SK-N-SH (cell line): ENCODE measurements at regions not wholly inside any gene's neighbourhood (a gene's known extent, or its start where the extent isn't known, plus 50 kb on each side); places are given as distances from the start of the nearest gene placed in this dataset.

Experiments used
- CTCF ChIA-PET: fragments of 300-600, 350-600 bp; formaldehyde crosslinking; extraction: SDS; loops from one replicate; lab custom pipeline; 2021; lab: Yijun Ruan, JAX
- POLR2A ChIA-PET: fragments of 350-600 bp; sonication (Branson Sonifier 250); formaldehyde crosslinking; extraction: SDS; loops from one replicate; lab custom pipeline; 2020; ENCODE audit warnings: antibody characterized with exemption, inconsistent platforms; lab: Yijun Ruan, JAX
- DNase-seq: peaks from one replicate; pipeline ENCODE4 v3.0.0; 2012
- H2AFZ ChIP-seq: fragments of 200-600 bp; sonication (generic); 2 replicates; pipeline ENCODE4 v1.8.1; 2016; ENCODE audit warnings: antibody characterized with exemption, mild to moderate bottlenecking, low read depth
- H3F3A ChIP-seq: fragments of 200-600 bp; sonication (generic); replicated peaks from 2 replicates; pipeline ENCODE3; 2016; ENCODE audit warnings: antibody characterized with exemption, mild to moderate bottlenecking; ENCODE audit not compliant: insufficient read depth
- H3K27ac ChIP-seq, 2 experiments: fragments of 200-500 bp in 1 of 2; fragments of 200-600 bp in 1 of 2; sonication (Bioruptor generic) in 1 of 2; sonication (generic), shearing (Covaris generic) in 1 of 2; 2 replicates each; pipeline versions ENCODE4 v1.5.1 to v1.6.1; 2014 to 2016; ENCODE audit warnings: low read depth in 2 of 2, inconsistent platforms in 1 of 2, low read length in 1 of 2, mild to moderate bottlenecking in 1 of 2, mixed read lengths in 1 of 2
- H3K27me3 ChIP-seq: fragments of 200-600 bp; sonication (generic), shearing (Covaris generic); 2 replicates; pipeline ENCODE4 v1.6.1; 2016; ENCODE audit warnings: mixed run types; ENCODE audit not compliant: insufficient read depth
- H3K36me3 ChIP-seq, 2 experiments: fragments of 200-500 bp in 1 of 2; fragments of 200-600 bp in 1 of 2; sonication (Bioruptor generic) in 1 of 2; sonication (generic) in 1 of 2; replicated peaks in 1 of 2; 2 replicates each; pipeline versions ENCODE3 to v1.5.1; 2014 to 2016; ENCODE audit warnings: low read length in 1 of 2, mild to moderate bottlenecking in 1 of 2; ENCODE audit not compliant: insufficient read depth in 2 of 2, control insufficient read depth in 1 of 2
- H3K4me1 ChIP-seq, 2 experiments: fragments of 200-500 bp in 1 of 2; fragments of 200-600 bp in 1 of 2; sonication (Bioruptor generic) in 1 of 2; sonication (generic), shearing (Covaris generic) in 1 of 2; 2 replicates each; pipeline versions ENCODE4 v1.5.1 to v1.6.1; 2014 to 2016; ENCODE audit warnings: low read depth in 1 of 2, low read length in 1 of 2, mixed run types in 1 of 2; ENCODE audit not compliant: insufficient read depth in 2 of 2, control insufficient read depth in 1 of 2
- H3K4me2 ChIP-seq: fragments of 200-600 bp; sonication (generic), shearing (Covaris generic); 2 replicates; pipeline ENCODE4 v1.6.1; 2017; ENCODE audit warnings: mixed run types
- H3K4me3 ChIP-seq, 2 experiments: fragments of 200-500 bp in 1 of 2; fragments of 200-600 bp in 1 of 2; sonication (Bioruptor generic) in 1 of 2; sonication (generic), shearing (Covaris generic) in 1 of 2; 2 replicates each; pipeline versions ENCODE4 v1.5.1 to v1.8.1; 2014 to 2016; ENCODE audit warnings: low read depth in 2 of 2, inconsistent platforms in 1 of 2, low read length in 1 of 2, mild to moderate bottlenecking in 1 of 2, mixed read lengths in 1 of 2, moderate library complexity in 1 of 2
- H3K79me2 ChIP-seq: fragments of 200-600 bp; sonication (generic); 2 replicates; pipeline ENCODE4 v1.8.1; 2017; ENCODE audit warnings: mild to moderate bottlenecking; ENCODE audit not compliant: insufficient read depth
- H3K9ac ChIP-seq: fragments of 200-600 bp; sonication (generic); 2 replicates; pipeline ENCODE4 v1.6.1; 2017; ENCODE audit warnings: mixed run types
- H3K9me2 ChIP-seq: fragments of 200-600 bp; sonication (generic); 2 replicates; pipeline ENCODE4 v1.6.1; 2017; ENCODE audit warnings: mixed run types
- H3K9me3 ChIP-seq: fragments of 200-600 bp; sonication (generic); 2 replicates; pipeline ENCODE4 v1.6.1; 2017; ENCODE audit warnings: mixed run types, mild to moderate bottlenecking, moderate library complexity
- H4K20me1 ChIP-seq: fragments of 200-600 bp; sonication (generic); 2 replicates; pipeline ENCODE4 v1.6.1; 2017; ENCODE audit warnings: mild to moderate bottlenecking, mixed run types; ENCODE audit not compliant: insufficient read depth
- CHD2 ChIP-seq: fragments of 150-350 bp; IDR thresholded peaks from 2 replicates; pipeline ENCODE4 v1.6.1; 2018; ENCODE audit warnings: low read length; ENCODE audit not compliant: partially characterized antibody
- ELF1 ChIP-seq: IDR thresholded peaks from 2 replicates; pipeline ENCODE4 v1.4.0; 2012
- EP300 ChIP-seq, 2 experiments: IDR thresholded peaks; 2 replicates each; pipeline versions ENCODE4 v1.4.0 to v1.6.1; 2012; ENCODE audit warnings: borderline replicate concordance in 1 of 2, low read depth in 1 of 2, low read length in 1 of 2
- EZH2phosphoT487 ChIP-seq: fragments of 200-600 bp; sonication (generic); IDR thresholded peaks from 2 replicates; pipeline ENCODE4 v1.6.1; 2017; ENCODE audit warnings: low read depth, mixed run types, mild to moderate bottlenecking, antibody characterized with exemption, moderate library complexity, borderline replicate concordance
- FOXM1 ChIP-seq: IDR thresholded peaks from 2 replicates; pipeline ENCODE4 v1.4.0; 2012; ENCODE audit warnings: low read depth, mild to moderate bottlenecking
- GABPA ChIP-seq: IDR thresholded peaks from 2 replicates; pipeline ENCODE4 v1.4.0; 2012; ENCODE audit warnings: low read depth, mild to moderate bottlenecking
- JUND ChIP-seq: IDR thresholded peaks from 2 replicates; pipeline ENCODE4 v1.4.0; 2012
- POLR2AphosphoS5 ChIP-seq: IDR thresholded peaks from 2 replicates; pipeline ENCODE4 v1.6.1; 2012; ENCODE audit warnings: low read depth, low read length
- RAD21 ChIP-seq: IDR thresholded peaks from 2 replicates; pipeline ENCODE4 v1.6.1; 2012; ENCODE audit warnings: mild to moderate bottlenecking, low read length
- RFX5 ChIP-seq: IDR thresholded peaks from 2 replicates; pipeline ENCODE4 v1.6.1; 2012; ENCODE audit warnings: mild to moderate bottlenecking, improper control_type of control experiment, low read length
- RXRA ChIP-seq: IDR thresholded peaks from 2 replicates; pipeline ENCODE4 v1.4.0; 2012; ENCODE audit warnings: low read depth, mild to moderate bottlenecking, borderline replicate concordance
- SIN3A ChIP-seq: IDR thresholded peaks from 2 replicates; pipeline ENCODE4 v1.6.1; 2012; ENCODE audit warnings: low read depth, mild to moderate bottlenecking, low read length, moderate library complexity, borderline replicate concordance
- SMC3 ChIP-seq: IDR thresholded peaks from 2 replicates; pipeline ENCODE4 v1.6.1; 2012; ENCODE audit warnings: low read depth, low read length, improper control_type of control experiment
- TAF1 ChIP-seq: IDR thresholded peaks from 2 replicates; pipeline ENCODE4 v1.6.1; 2012; ENCODE audit warnings: low read depth, mild to moderate bottlenecking, low read length, moderate library complexity, borderline replicate concordance
- TCF12 ChIP-seq: IDR thresholded peaks from 2 replicates; pipeline ENCODE4 v1.4.0; 2012
- TEAD4 ChIP-seq: IDR thresholded peaks from 2 replicates; pipeline ENCODE4 v1.4.0; 2012; ENCODE audit warnings: mild to moderate bottlenecking, borderline replicate concordance; ENCODE audit not compliant: insufficient read depth
- USF1 ChIP-seq: IDR thresholded peaks from 2 replicates; pipeline ENCODE4 v1.4.0; 2012; ENCODE audit warnings: low read depth, borderline replicate concordance
- WGBS: methylation state at CpG from one replicate; pipeline ENCODE4 v1.1.6; 2017; ENCODE audit warnings: low lambda C conversion rate; 5-methylcytosine and 5-hydroxymethylcytosine counted together
- TF ChIP-seq, protein P1 (sequence below): IDR thresholded peaks from 2 replicates; pipeline ENCODE4 v1.4.0; 2012; ENCODE audit warnings: low read depth, borderline replicate concordance

DNA sequence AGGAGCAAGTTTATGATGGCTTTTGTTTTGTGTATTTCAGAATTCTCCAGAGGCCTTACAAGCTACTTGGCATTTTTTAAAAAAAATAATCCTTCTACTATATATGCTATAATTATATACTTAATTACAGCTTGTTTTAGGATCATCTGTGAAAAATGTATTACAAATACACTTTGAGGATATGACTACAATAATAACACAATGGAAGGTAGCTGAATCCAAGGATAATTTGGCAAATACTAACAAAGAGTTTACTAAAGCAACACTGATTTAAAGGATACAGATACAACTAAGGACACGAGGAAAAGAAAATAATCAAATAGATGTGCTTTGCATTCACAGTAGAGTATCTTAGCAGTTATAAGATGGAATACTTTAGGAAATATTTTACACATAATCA lies 381.9 kb upstream of the CITED2 start:
- H3K9me2 ChIP-seq = no peaks in the 10 kb centered on the region
- DNase-seq = no peak
- H3F3A ChIP-seq = peaks cover 7% of the 10 kb centered on the region
- no peak for TF ChIP-seq GABPA
- no peak for TF ChIP-seq TEAD4
- no peak for TF ChIP-seq TAF1
- TF ChIP-seq TCF12 = no peak
- TF ChIP-seq EP300 (IDR thresholded peaks at IDR 0.05; ENCODE audit: borderline replicate concordance in 1 of 2, low read depth in 1 of 2, low read length in 1 of 2) = no peak
- no peak for TF ChIP-seq FOXM1
- no peak for TF ChIP-seq RXRA
- TF ChIP-seq ELF1 = no peak
- no peak for TF ChIP-seq JUND
- TF ChIP-seq, protein P1, sequence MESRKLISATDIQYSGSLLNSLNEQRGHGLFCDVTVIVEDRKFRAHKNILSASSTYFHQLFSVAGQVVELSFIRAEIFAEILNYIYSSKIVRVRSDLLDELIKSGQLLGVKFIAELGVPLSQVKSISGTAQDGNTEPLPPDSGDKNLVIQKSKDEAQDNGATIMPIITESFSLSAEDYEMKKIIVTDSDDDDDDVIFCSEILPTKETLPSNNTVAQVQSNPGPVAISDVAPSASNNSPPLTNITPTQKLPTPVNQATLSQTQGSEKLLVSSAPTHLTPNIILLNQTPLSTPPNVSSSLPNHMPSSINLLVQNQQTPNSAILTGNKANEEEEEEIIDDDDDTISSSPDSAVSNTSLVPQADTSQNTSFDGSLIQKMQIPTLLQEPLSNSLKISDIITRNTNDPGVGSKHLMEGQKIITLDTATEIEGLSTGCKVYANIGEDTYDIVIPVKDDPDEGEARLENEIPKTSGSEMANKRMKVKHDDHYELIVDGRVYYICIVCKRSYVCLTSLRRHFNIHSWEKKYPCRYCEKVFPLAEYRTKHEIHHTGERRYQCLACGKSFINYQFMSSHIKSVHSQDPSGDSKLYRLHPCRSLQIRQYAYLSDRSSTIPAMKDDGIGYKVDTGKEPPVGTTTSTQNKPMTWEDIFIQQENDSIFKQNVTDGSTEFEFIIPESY = no peak
- no peak for TF ChIP-seq USF1
- no peak for TF ChIP-seq RFX5
- no peak for TF ChIP-seq SMC3
- no peak for TF ChIP-seq SIN3A
- TF ChIP-seq POLR2AphosphoS5 = no peak
- TF ChIP-seq, all 33 proteins: peak for 0
- no peak overlapping the region for H3K9ac ChIP-seq
- WGBS = 86% methylated on average over 1 of the region's 1 CpG
- CTCF ChIA-PET = no interaction called here
- H3K4me3 ChIP-seq = no peak overlapping the region
- H3K9me3 ChIP-seq = no peaks in the 10 kb centered on the region
- H3K4me2 ChIP-seq = no peak overlapping the region
- H3K27ac ChIP-seq = no peak overlapping the region
- no peaks in the 10 kb centered on the region for H3K27me3 ChIP-seq
- H2AFZ ChIP-seq = no peak overlapping the region
- no peaks in the 10 kb centered on the region for H4K20me1 ChIP-seq
- H3K36me3 ChIP-seq = no peaks in the 10 kb centered on the region
- no peaks in the 10 kb centered on the region for H3K79me2 ChIP-seq
- peaks cover 0 to 14% of the 10 kb centered on the region in 2 experiments; a peak in 2 of 4 replicates for H3K4me1 ChIP-seq
- POLR2A ChIA-PET = no interaction called here

DNA sequence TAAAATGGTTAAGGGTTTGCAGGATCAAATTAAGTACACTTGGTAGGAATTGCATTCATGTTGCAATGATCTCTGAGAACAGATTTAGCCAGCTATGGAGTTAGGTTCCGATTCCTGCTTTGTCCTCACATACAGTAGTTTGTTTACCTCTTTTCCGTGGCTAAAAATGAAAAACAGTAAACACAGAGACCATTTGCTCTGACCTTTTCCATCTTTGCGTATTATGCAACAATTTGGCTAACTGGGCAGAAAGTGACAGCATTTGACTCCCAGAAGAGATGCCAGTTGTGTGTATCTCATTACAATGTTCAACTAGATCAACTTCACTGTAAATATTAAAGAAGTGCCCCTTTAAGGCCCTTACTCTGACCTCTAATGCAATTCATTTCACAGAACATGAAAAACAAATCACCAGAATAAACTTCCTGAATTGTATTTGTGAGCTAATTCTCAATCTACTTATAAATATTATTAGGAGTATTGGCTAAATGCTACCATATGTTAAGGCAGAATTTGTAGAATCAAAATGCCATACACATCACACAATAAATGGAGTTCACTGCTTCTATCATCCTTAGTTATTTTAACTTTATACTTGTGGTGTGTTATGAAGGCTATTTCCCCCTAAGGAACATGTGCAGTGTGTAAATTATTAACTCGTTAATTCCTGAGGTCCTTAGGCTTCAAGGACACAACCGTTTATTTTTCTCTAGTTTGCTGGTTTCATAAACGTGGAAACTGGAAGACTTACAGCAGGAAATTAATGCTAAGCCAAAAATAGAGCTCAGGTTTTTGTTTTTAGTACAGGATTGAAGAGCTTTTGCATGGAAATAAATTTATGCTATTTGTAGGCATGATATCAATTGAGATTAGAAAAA lies 380.7 kb upstream of the CITED2 start:
- TF ChIP-seq TAF1 (no peak), FOXM1 (no peak), SIN3A (no peak), POLR2AphosphoS5 (no peak), TCF12 (no peak), RAD21 (no peak), EZH2phosphoT487 (no peak), USF1 (no peak), CHD2 (no peak)
- H4K20me1 ChIP-seq = no peaks in the 10 kb centered on the region
- no peaks in the 10 kb centered on the region for H3K9me2 ChIP-seq
- ChIA-PET POLR2A (no interaction called here), CTCF (no interaction called here)
- DNase-seq = no peak
- no peaks in the 10 kb centered on the region for H3K9me3 ChIP-seq
- peak overlapping the region; percentile 36; the same call in 1 of the 2 replicates for H2AFZ ChIP-seq
- peak overlapping the region; percentile 1 to 48; a peak in 3 of 4 replicates for H3K27ac ChIP-seq
- peaks cover 0 to 14% of the 10 kb centered on the region in 2 experiments; a peak in 2 of 4 replicates for H3K4me1 ChIP-seq
- H3K4me3 ChIP-seq = no peak overlapping the region
- 46% methylated on average over 6 of the region's 6 CpGs for WGBS
- no peaks in the 10 kb centered on the region for H3K79me2 ChIP-seq
- no peak overlapping the region for H3K9ac ChIP-seq
- peaks cover 7% of the 10 kb centered on the region for H3F3A ChIP-seq
- H3K4me2 ChIP-seq = no peak overlapping the region
- H3K27me3 ChIP-seq = no peaks in the 10 kb centered on the region
- no peaks in the 10 kb centered on the region for H3K36me3 ChIP-seq
